GM18867 (cell line): ENCODE measurements at regions not wholly inside any gene's neighbourhood (a gene's known extent, or its start where the extent isn't known, plus 50 kb on each side); places are given as distances from the start of the nearest gene placed in this dataset.
"Not testable (repeated sequence)": the region's sequence is repeated elsewhere in the genome, so short reads cannot be mapped to it uniquely, and the experiment has no call there.

Source experiments
- ATAC-seq: cut with Tn5 transposase; IDR thresholded peaks from one replicate; pipeline ENCODE4 v1.9.1; 2021; ENCODE audit warnings: mild to moderate bottlenecking, moderate library complexity; ENCODE audit not compliant: unreplicated experiment

DNA sequence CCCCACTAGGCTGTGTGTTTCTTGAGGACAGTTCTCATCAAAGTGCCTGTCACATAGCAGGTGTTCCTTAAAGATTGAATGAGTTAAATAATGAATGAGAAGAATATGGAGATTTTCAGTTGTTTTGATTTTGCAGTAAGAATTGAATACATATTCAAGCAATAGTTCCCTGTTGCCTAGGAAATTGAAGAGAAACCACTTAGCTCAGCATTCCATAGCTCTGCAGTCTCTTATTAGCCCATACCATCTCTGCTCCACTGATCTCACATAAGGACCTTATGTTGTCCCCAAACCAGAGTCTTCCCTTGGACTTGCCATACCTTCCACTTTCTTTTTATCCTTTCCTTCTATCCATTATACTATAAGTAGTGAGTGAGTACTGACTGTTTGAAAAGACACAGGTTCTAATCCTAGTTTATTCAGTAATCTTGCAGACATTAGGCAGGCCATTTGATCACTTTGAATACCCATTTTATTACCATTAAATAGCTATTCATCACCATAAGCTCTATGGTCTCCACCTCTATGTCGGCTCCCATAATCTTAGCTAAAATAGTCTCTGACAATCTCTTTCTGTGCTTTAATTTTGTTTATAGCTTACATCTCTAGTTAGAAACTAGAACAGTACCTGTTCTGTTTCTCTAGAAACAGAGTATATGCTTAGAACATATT is 1059.6 kb upstream of the SLIT2 start:
- ATAC-seq, result no peak

DNA sequence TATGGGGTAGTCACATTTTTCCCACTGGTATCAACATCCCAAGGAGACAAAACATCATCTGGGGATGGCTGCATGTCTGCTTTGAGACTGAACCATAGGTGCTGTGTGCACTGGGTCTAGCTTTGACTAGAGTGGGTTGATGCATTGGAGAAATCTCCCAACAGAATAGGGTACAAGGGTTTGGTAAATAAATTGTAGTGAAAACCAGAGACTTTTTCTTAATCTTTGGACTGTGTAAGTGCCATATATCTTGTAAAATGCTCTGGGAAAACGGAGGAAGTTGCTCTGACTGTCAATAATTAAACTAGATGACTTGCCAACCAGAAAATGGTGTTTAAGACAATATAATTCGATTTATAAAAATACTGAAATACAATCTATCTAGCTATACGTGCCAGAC is 1064.0 kb upstream of the SLIT2 start:
- no peak for ATAC-seq

- ATAC-seq, result no peak
These were observed 1064.6 kb upstream of the SLIT2 start for GRCh38 chr4:19187096-19187495.

GRCh38 chr4:19181631-19182030 is 1070.1 kb upstream of the SLIT2 start:
- ATAC-seq, result not testable (repeated sequence)

GRCh38 chr4:19178835-19179234 is 1072.9 kb upstream of the SLIT2 start:
- no peak for ATAC-seq

GRCh38 chr4:19177616-19178015 is 1074.1 kb upstream of the SLIT2 start:
- no peak for ATAC-seq

DNA sequence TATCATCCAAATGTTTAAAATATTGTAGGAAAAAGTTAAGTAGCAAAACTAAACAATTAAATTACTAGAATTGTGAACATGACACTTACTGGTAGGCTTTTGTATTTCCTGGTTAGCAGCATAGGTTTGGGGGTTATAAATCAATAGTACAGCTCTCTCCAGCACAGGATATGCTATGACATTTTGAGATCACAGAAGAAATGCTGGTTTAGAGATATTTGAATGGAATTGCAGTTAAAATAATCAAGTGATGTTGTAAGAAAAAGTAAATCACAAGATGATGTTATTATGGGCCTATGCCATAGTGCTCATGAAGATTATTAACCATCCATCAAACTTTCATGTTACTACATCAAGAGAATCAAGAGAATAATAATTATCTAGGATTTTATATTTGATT is 1079.9 kb upstream of the SLIT2 start:
- no peak for ATAC-seq

DNA sequence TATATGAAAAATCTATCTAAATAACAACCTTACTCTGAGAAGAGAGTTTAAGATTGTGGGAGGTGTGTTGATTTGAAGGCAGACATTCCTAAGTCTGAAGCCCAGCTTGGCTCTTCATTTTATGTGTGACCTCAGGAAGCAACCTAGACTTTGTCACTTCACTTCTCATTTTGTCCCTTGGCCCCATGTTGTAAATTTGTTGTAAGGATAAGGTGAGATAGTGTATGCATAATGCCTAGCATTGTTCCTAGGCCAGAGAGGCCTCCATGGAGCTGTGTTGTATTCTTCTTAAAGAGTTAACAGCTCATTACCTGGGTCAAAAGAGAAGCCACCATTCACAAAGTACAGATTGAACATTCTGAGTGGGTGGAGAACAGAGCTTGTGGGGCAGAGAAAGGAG is 1084.4 kb upstream of the SLIT2 start:
- ATAC-seq, result no peak

- ATAC-seq, result no peak
These were observed 1087.4 kb upstream of the SLIT2 start for GRCh38 chr4:19164334-19164733.

- no peak for ATAC-seq
These were observed 1091.8 kb upstream of the SLIT2 start for GRCh38 chr4:19159874-19160273.

DNA sequence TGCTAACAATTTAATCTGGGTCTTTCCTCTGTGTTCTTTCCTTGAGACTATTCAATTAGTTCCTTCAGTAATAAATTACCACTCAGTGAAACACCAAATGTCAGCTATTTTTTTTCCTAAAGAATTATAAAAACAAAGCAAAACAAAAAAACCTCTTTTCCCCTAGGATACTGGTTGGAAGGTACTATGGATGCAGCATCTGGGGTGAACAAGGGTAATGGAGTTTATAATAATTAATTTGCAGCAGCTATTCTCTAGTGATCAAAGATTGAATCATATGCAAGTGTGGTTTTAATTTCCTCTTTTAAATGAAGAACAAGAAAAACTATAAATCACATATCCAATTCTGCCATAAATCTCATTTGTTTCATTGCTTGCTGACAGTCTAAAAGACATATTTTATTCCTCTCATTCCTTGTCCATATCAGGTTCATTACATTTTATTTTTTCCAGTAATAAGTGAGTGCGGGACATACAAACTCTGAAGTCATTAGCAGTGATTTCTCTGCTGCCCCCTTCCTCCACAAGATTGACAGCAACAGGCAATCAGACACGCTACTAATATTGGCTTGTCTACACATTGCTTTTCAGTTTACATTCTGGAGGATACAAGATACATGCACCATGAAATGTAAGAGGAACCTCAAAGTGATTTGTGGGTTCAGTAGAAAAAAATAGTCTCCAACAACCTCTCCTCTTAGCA is 1093.4 kb upstream of the SLIT2 start:
- ATAC-seq, result no peak

GRCh38 chr4:19156786-19157185 is 1094.9 kb upstream of the SLIT2 start:
- no peak for ATAC-seq

GRCh38 chr4:19155568-19155967 is 1096.1 kb upstream of the SLIT2 start:
- ATAC-seq, result no peak

- not testable (repeated sequence) for ATAC-seq
These were observed 1097.4 kb upstream of the SLIT2 start for GRCh38 chr4:19154267-19154666.

- no peak for ATAC-seq
These were observed 1099.4 kb upstream of the SLIT2 start for GRCh38 chr4:19152264-19152663.

DNA sequence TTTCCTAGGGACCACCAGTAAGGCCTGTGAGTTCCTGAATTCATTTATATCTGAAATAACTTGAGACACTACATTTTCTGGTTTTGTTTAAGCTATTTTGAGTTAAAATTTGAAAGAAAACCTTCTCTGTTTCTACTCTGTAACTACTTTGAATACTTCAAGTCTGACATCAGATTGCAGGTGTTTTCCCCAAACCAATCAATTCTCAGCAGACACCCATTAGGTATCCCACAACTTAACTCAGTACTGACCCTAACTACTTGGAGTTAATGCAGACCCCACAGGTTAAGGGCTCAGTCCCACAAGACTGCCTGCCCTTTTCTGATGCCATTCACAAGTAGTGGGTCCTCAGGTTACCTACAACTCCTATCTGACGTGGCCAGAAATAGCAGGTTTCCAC is 1100.0 kb upstream of the SLIT2 start:
- no peak for ATAC-seq

- ATAC-seq, result no peak
These were observed 1105.7 kb upstream of the SLIT2 start for GRCh38 chr4:19146038-19146437.

GRCh38 chr4:19135895-19136633 is 1114.5 kb upstream of the LCORL start:
- ATAC-seq, result no peak

GRCh38 chr4:19134685-19135084 is 1113.1 kb upstream of the LCORL start:
- ATAC-seq, result no peak

DNA sequence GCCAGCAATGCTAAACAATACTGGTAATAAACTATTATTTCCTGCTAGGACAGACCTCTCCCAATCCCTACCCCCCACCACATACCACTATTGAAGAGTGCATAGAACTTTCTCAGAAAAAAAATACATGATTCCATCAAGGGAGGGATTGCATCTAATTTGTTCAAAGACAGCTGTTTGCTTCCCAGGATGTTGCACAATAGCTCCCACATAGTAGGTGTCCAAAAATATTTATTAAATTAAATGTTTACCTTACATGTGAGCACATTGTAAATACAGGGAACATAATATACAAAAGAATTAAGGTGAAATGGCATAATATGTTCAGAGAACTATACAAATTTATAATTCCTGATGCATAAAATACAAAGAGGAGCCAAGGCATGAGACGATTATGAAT is 1111.8 kb upstream of the LCORL start:
- ATAC-seq, result no peak

DNA sequence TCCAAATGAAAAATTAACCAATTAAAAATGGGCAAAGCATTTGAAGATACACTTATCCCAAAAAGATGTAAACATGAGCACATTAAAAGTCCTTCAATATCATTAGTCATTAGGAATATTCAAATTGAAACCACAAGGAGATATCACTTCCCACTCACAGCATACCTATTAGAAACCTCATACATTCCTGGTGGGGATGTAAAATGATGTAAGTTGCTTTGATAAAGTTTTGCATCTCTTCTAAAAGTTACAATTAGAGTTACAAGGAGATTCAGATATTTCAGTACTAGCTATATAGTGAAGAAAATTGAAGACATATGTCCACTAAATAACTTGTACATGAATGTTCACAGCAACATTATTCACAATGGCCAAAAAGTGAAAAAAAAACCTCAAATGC is 1109.3 kb upstream of the LCORL start:
- ATAC-seq, result no peak

DNA sequence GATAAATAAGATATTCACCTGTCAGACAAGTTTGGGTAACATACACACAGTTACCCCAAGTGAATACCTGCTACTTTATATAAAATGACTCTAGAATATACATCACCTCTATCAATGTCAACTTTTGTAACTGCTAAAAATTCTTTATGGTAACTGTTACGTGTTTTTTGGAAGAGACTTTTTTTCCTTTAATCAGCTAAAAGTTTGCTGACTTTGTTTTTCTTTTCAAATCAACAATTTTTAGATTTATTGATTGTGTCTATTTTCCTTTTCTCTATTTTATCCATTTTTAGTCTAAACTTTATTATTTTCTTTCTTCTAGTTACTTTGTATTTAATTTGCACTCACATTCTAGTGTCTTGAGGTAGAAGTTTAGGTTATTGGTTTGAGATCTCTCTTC is 1106.6 kb upstream of the LCORL start:
- no peak for ATAC-seq
